ENCODE measurements at regions not wholly inside any gene's neighbourhood (a gene's known extent, or its start where the extent isn't known, plus 50 kb on each side); places are given as distances from the start of the nearest gene placed in this dataset.

DNA sequence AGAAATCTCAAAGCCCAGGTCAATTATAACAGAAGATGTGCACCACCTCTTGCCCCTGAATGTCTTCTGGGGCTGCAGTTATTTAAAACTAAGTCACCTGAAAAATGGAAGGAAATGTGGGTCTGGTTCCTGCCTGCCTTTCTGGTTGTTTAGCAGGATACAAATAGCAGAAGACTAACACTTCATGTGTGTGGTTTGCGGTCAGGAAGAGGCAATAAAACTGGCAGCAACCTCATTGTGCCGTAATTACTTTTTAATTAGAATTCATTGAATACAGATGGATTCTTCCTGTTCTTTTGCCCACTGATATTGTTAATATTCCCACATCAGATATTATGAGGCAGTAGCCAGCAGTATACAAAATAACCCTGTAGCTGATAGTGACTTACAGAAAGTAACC, 345.7 kb downstream of the ZNF326 start:
- Histone ChIP-seq H3K9ac (ENCODE audit: low read depth, low read length) (peak overlapping the region; percentile 4; the same call in 1 of the 2 replicates), H3K4me1 (ENCODE audit: insufficient read depth, low read length) (peaks cover 47% of the 10 kb centered on the region), H4K20me1 (ENCODE audit: insufficient read depth, low read length) (no peaks in the 10 kb centered on the region), H2AFZ (ENCODE audit: low read depth, low read length) (no peak overlapping the region), H3K27ac (ENCODE audit: low read length) (peak overlapping the region; percentile 65), H3K4me3 (ENCODE audit: low read depth in 1 of 2, low read length in 2 of 2) (no peak overlapping the region), H3K36me3 (ENCODE audit: insufficient read depth, low read length) (no peaks in the 10 kb centered on the region), H3K4me2 (ENCODE audit: insufficient read depth, low read length) (peak overlapping the region; percentile 42), H3K27me3 (ENCODE audit: insufficient read depth, low read length, poor library complexity) (no peaks in the 10 kb centered on the region), H3K9me3 (ENCODE audit: insufficient read depth, low read length, severe bottlenecking) (no peaks in the 10 kb centered on the region), H3K79me2 (ENCODE audit: insufficient read depth, low read length) (no peaks in the 10 kb centered on the region)
- TF ChIP-seq, protein P1, sequence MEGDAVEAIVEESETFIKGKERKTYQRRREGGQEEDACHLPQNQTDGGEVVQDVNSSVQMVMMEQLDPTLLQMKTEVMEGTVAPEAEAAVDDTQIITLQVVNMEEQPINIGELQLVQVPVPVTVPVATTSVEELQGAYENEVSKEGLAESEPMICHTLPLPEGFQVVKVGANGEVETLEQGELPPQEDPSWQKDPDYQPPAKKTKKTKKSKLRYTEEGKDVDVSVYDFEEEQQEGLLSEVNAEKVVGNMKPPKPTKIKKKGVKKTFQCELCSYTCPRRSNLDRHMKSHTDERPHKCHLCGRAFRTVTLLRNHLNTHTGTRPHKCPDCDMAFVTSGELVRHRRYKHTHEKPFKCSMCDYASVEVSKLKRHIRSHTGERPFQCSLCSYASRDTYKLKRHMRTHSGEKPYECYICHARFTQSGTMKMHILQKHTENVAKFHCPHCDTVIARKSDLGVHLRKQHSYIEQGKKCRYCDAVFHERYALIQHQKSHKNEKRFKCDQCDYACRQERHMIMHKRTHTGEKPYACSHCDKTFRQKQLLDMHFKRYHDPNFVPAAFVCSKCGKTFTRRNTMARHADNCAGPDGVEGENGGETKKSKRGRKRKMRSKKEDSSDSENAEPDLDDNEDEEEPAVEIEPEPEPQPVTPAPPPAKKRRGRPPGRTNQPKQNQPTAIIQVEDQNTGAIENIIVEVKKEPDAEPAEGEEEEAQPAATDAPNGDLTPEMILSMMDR (IDR thresholded peaks at IDR 0.05; ENCODE audit: borderline replicate concordance, extremely low read depth, low read length, poor library complexity, severe bottlenecking), result no peak
- no peak for TF ChIP-seq EZH2 (IDR thresholded peaks at IDR 0.05; ENCODE audit: borderline replicate concordance, low read depth, low read length, severe bottlenecking)
- ATAC-seq (ENCODE audit: insufficient read depth, low read depth) (peak; percentile 72), DNase-seq (peak; percentile 70)

DNA sequence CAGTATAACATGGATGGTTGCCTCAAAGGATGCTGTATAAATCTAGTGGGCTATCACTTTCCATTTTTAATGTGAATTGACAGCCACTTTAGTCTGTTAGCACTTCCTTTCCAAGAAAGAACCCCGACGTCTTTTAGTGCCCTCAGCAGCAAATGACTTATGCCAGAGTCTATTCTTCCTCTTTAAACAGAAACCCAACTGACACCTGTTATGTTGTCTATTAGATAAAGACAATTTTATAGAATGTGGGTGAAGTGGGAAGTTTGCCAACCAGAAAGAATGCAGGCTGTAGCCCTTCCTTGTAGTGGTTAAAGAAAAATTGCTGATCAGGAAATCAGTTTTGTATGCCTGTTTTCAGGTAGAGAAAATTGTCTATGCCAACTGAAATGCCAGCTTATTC, 344.9 kb downstream of the ZNF326 start:
- Histone ChIP-seq H3K4me2 (ENCODE audit: insufficient read depth, low read length) (peak overlapping the region; percentile 42), H4K20me1 (ENCODE audit: insufficient read depth, low read length) (no peaks in the 10 kb centered on the region), H3K4me1 (ENCODE audit: insufficient read depth, low read length) (peaks cover 40% of the 10 kb centered on the region), H3K36me3 (ENCODE audit: insufficient read depth, low read length) (no peaks in the 10 kb centered on the region), H3K4me3 (ENCODE audit: low read depth in 1 of 2, low read length in 2 of 2) (peak overlapping the region in 1 of 2 experiments; percentile 7; a peak in 1 of 4 replicates), H3K9ac (ENCODE audit: low read depth, low read length) (peak overlapping the region; percentile 4; the same call in 1 of the 2 replicates), H3K79me2 (ENCODE audit: insufficient read depth, low read length) (no peaks in the 10 kb centered on the region), H2AFZ (ENCODE audit: low read depth, low read length) (no peak overlapping the region), H3K9me3 (ENCODE audit: insufficient read depth, low read length, severe bottlenecking) (no peaks in the 10 kb centered on the region), H3K27me3 (ENCODE audit: insufficient read depth, low read length, poor library complexity) (no peaks in the 10 kb centered on the region), H3K27ac (ENCODE audit: low read length) (peak overlapping the region; percentile 65)
- TF ChIP-seq, protein P1 (IDR thresholded peaks at IDR 0.05; ENCODE audit: borderline replicate concordance, extremely low read depth, low read length, poor library complexity, severe bottlenecking), result no peak
- TF ChIP-seq EZH2 (IDR thresholded peaks at IDR 0.05; ENCODE audit: borderline replicate concordance, low read depth, low read length, severe bottlenecking), result no peak
- ATAC-seq (ENCODE audit: insufficient read depth, low read depth) (peak; percentile 87), DNase-seq (peak; percentile 75)

DNA sequence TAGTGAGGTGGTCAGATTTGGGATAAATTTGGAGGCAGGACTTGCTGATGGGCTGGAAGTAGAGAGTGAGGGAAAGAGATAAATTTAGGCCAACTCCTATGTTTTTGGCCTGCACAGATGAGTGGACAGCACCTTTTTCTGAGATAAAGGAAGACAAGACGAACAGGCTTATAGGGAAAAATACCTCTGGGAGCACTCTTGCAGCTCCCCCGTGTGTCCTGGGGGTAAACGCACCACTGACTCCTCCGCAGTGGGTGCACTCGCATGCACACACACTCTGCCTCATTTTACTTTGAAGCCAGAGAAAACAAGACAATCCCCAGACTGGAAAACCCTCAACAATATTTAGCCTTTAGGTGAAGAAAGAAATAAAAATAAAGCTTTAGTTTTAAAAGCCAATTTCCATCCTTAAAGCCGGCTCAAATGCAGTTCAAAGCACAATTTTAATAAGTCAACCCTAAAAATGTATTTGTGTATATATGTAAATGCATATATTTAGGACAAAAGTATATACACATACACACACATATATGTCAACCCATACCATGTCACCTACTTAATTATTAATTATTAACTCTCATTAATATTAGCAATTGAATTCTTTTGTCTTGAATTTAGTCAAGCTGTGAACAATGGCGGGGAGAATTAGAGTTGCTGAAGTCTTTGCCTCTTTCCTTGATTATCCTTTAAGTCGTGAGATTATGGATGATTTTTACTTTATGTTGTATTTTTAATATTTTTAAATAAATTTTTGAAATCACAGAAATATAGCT, 341.8 kb downstream of the ZNF326 start:
- Histone ChIP-seq H3K4me2 (ENCODE audit: insufficient read depth, low read length) (no peak overlapping the region), H3K27ac (ENCODE audit: low read length) (no peak overlapping the region), H3K36me3 (ENCODE audit: insufficient read depth, low read length) (no peaks in the 10 kb centered on the region), H3K9me3 (ENCODE audit: insufficient read depth, low read length, severe bottlenecking) (no peaks in the 10 kb centered on the region), H3K9ac (ENCODE audit: low read depth, low read length) (no peak overlapping the region), H3K4me3 (ENCODE audit: low read depth in 1 of 2, low read length in 2 of 2) (no peak overlapping the region), H3K79me2 (ENCODE audit: insufficient read depth, low read length) (no peaks in the 10 kb centered on the region), H4K20me1 (ENCODE audit: insufficient read depth, low read length) (no peaks in the 10 kb centered on the region), H3K27me3 (ENCODE audit: insufficient read depth, low read length, poor library complexity) (no peaks in the 10 kb centered on the region), H2AFZ (ENCODE audit: low read depth, low read length) (no peak overlapping the region), H3K4me1 (ENCODE audit: insufficient read depth, low read length) (peaks cover 36% of the 10 kb centered on the region)
- ATAC-seq (ENCODE audit: insufficient read depth, low read depth) (no peak), DNase-seq (no peak)
- TF ChIP-seq EZH2 (IDR thresholded peaks at IDR 0.05; ENCODE audit: borderline replicate concordance, low read depth, low read length, severe bottlenecking), result no peak
- TF ChIP-seq, protein P1 (IDR thresholded peaks at IDR 0.05; ENCODE audit: borderline replicate concordance, extremely low read depth, low read length, poor library complexity, severe bottlenecking), result no peak

Data from DND-41 (cell line).